H9 (cell line): ENCODE measurements at regions not wholly inside any gene's neighbourhood (a gene's known extent, or its start where the extent isn't known, plus 50 kb on each side); places are given as distances from the start of the nearest gene placed in this dataset.

ENCODE experiments used
- DNase-seq: peaks from one replicate; pipeline ENCODE4 v3.0.0-alpha.2; 2017
- H2AFZ ChIP-seq: one replicate; pipeline ENCODE4 v1.6.1; 2013; ENCODE audit warnings: mild to moderate bottlenecking, low read length, control low read depth, moderate library complexity
- H2AK5ac ChIP-seq: 2 replicates; pipeline ENCODE4 v1.6.1; 2013; ENCODE audit warnings: low read length, control low read depth, mixed read lengths; ENCODE audit not compliant: insufficient read length
- H2BK120ac ChIP-seq: one replicate; pipeline ENCODE4 v1.6.1; 2013; ENCODE audit warnings: low read depth, mild to moderate bottlenecking, low read length, control low read depth, inconsistent platforms; ENCODE audit not compliant: poor library complexity, severe bottlenecking
- H2BK12ac ChIP-seq: 2 replicates; pipeline ENCODE4 v1.6.1; 2013; ENCODE audit warnings: low read length, control low read depth, mixed read lengths, low read depth; ENCODE audit not compliant: insufficient read length
- H2BK15ac ChIP-seq: 2 replicates; pipeline ENCODE4 v1.6.1; 2013; ENCODE audit warnings: low read depth, low read length, control low read depth
- H2BK20ac ChIP-seq: one replicate; pipeline ENCODE4 v1.6.1; 2013; ENCODE audit warnings: low read depth, mild to moderate bottlenecking, low read length, control low read depth, inconsistent platforms; ENCODE audit not compliant: poor library complexity, severe bottlenecking
- H2BK5ac ChIP-seq: 2 replicates; pipeline ENCODE4 v1.6.1; 2013; ENCODE audit warnings: low read length, control low read depth, mixed read lengths; ENCODE audit not compliant: insufficient read length
- H3K14ac ChIP-seq: 2 replicates; pipeline ENCODE4 v1.6.1; 2013; ENCODE audit warnings: low read length, control low read depth; ENCODE audit not compliant: insufficient read depth
- H3K18ac ChIP-seq: 2 replicates; pipeline ENCODE4 v1.6.1; 2013; ENCODE audit warnings: low read depth, mild to moderate bottlenecking, mixed read lengths, low read length, control low read depth; ENCODE audit not compliant: insufficient read length
- H3K23ac ChIP-seq: 2 replicates; pipeline ENCODE4 v1.6.1; 2013; ENCODE audit warnings: low read length, control low read depth, mixed read lengths, low read depth; ENCODE audit not compliant: insufficient read length
- H3K23me2 ChIP-seq: 2 replicates; pipeline ENCODE4 v1.6.1; 2013; ENCODE audit warnings: low read depth, mild to moderate bottlenecking, mixed read lengths, low read length, control low read depth; ENCODE audit not compliant: insufficient read length, poor library complexity, severe bottlenecking
- H3K27ac ChIP-seq: 2 replicates; pipeline ENCODE4 v1.5.1; 2013; ENCODE audit warnings: low read length, control low read depth, mixed read lengths, low read depth; ENCODE audit not compliant: insufficient read length
- H3K27me3 ChIP-seq: 2 replicates; pipeline ENCODE4 v1.6.1; 2013; ENCODE audit warnings: low read length, control low read depth, inconsistent platforms; ENCODE audit not compliant: insufficient read depth
- H3K4ac ChIP-seq: 2 replicates; pipeline ENCODE4 v1.6.1; 2013; ENCODE audit warnings: low read depth, mild to moderate bottlenecking, control low read depth, inconsistent platforms, low read length, moderate library complexity
- H3K4me1 ChIP-seq: 2 replicates; pipeline ENCODE4 v1.6.1; 2013; ENCODE audit warnings: low read length, control low read depth, inconsistent platforms; ENCODE audit not compliant: insufficient read depth
- H3K4me2 ChIP-seq: 2 replicates; pipeline ENCODE4 v1.6.1; 2013; ENCODE audit warnings: low read length, control low read depth, mixed read lengths; ENCODE audit not compliant: insufficient read length, insufficient read depth
- H3K56ac ChIP-seq: 2 replicates; pipeline ENCODE4 v1.6.1; 2013; ENCODE audit warnings: low read depth, mild to moderate bottlenecking, mixed read lengths, low read length, control low read depth; ENCODE audit not compliant: insufficient read length
- H3K79me1 ChIP-seq: 2 replicates; pipeline ENCODE4 v1.6.1; 2013; ENCODE audit warnings: low read depth, mild to moderate bottlenecking, moderate library complexity, low read length, control low read depth, inconsistent platforms; ENCODE audit not compliant: insufficient read depth, poor library complexity, severe bottlenecking
- H3K79me2 ChIP-seq: 2 replicates; pipeline ENCODE4 v1.6.1; 2013; ENCODE audit warnings: low read length, control low read depth, inconsistent platforms; ENCODE audit not compliant: insufficient read depth
- H3K9ac ChIP-seq: 2 replicates; pipeline ENCODE4 v1.6.1; 2013; ENCODE audit warnings: low read length, control low read depth, mixed read lengths; ENCODE audit not compliant: insufficient read length; ENCODE audit errors: extremely low read depth
- H3K9me3 ChIP-seq: one replicate; pipeline ENCODE4 v1.6.1; 2013; ENCODE audit warnings: low read depth, low read length, inconsistent platforms; ENCODE audit not compliant: control insufficient read depth
- H3T11ph ChIP-seq: one replicate; pipeline ENCODE4 v1.6.1; 2013; ENCODE audit warnings: mild to moderate bottlenecking, low read length, control low read depth, inconsistent platforms
- H4K20me1 ChIP-seq: one replicate; pipeline ENCODE4 v1.6.1; 2013; ENCODE audit not compliant: control insufficient read depth, insufficient read length, insufficient read depth
- H4K5ac ChIP-seq: 2 replicates; pipeline ENCODE4 v1.6.1; 2013; ENCODE audit warnings: low read depth, mild to moderate bottlenecking, mixed read lengths, low read length, control low read depth; ENCODE audit not compliant: insufficient read length
- H4K8ac ChIP-seq: replicated peaks from 2 replicates; pipeline ENCODE4 v1.6.1; 2013; ENCODE audit warnings: low read length, control low read depth, mixed read lengths, low read depth; ENCODE audit not compliant: insufficient read length
- H4K91ac ChIP-seq: 2 replicates; pipeline ENCODE4 v1.6.1; 2013; ENCODE audit warnings: low read depth, mild to moderate bottlenecking, moderate library complexity, mixed read lengths, low read length, control low read depth; ENCODE audit not compliant: insufficient read length
- H3K27ac Mint-ChIP-seq, 3 experiments: 2 replicates in 2 of 3; 3 replicates in 1 of 3; pipeline ENCODE4 v1.8.0; 2020 to 2021; ENCODE audit warnings: mixed read lengths in 3 of 3, mild to moderate bottlenecking in 1 of 3, moderate library complexity in 1 of 3
- H3K27me3 Mint-ChIP-seq: 2 replicates; pipeline ENCODE4 v1.8.0; 2021; ENCODE audit warnings: low read depth, mild to moderate bottlenecking, moderate library complexity, mixed read lengths
- H3K36me3 Mint-ChIP-seq, 3 experiments: 2 replicates in 2 of 3; 3 replicates in 1 of 3; pipeline ENCODE4 v1.8.0; 2020 to 2021; ENCODE audit warnings: low read depth in 3 of 3, mixed read lengths in 3 of 3; ENCODE audit not compliant: insufficient read depth in 1 of 3
- H3K4me1 Mint-ChIP-seq, 2 experiments: 2 replicates each; pipeline ENCODE4 v1.8.0; 2020; ENCODE audit warnings: mixed read lengths in 2 of 2
- H3K4me3 Mint-ChIP-seq, 2 experiments: 2 replicates in 1 of 2; 3 replicates in 1 of 2; pipeline ENCODE4 v1.8.0; 2020 to 2021; ENCODE audit warnings: mild to moderate bottlenecking in 2 of 2, mixed read lengths in 2 of 2, moderate library complexity in 1 of 2
- H3K9me3 Mint-ChIP-seq, 2 experiments: 2 replicates in 1 of 2; 3 replicates in 1 of 2; pipeline ENCODE4 v1.8.0; 2020; ENCODE audit warnings: mild to moderate bottlenecking in 2 of 2, mixed read lengths in 2 of 2, moderate library complexity in 1 of 2
- WGBS: extraction: QIAGEN DNeasy Blood & Tissue Kit; methylation state at CpG from one replicate; pipeline ENCODE4 v1.1.7; 2013; ENCODE audit warnings: missing lambda C conversion rate, low lambda C conversion rate, mixed read lengths; ENCODE audit not compliant: insufficient read length; ENCODE audit errors: extremely low coverage; 5-methylcytosine and 5-hydroxymethylcytosine counted together
- TF ChIP-seq, protein P1 (sequence below): fragments of 200-600 bp; sonication (generic); conservative IDR thresholded peaks from 3 replicates; pipeline ENCODE4 v1.8.0; 2021; ENCODE audit warnings: antibody characterized with exemption, mild to moderate bottlenecking

DNA sequence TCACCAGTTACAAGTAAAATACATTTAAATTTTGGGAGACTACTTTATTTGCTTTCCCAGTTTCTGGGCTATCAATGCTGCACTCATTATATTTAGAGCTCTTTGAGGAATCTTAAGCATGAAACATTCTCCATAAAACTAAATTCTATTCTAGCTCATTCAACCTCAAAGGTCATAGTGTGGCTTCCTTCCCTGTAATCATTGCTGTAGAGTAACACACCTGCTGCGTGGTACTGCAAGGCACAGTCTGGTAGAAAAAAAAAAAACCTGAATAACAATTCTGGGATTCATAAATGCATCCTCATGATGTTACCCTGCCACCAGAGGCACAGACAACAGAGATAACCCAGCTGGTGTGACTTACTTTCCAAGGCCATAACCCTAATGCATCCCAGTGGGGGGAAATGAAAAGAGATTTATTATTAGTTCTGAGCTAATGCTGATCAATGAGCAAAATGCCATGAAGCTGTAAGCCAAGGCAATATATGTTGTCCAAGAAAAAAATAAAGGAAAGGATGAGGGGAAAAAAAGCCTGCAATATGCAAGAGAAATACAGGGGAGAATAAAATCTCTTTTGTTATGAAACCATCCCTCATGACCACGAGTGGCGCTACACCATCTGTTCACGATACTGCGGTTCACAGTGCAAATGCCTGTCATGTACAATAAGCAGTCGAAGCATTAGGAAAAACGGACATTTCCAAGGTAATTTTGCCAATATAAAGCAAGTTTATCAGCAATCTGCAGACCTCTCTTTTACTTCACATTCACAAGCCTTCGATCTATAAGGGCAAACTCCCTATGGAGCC lies 1481.6 kb upstream of the PIK3C3 start:
- Histone ChIP-seq H3K23me2 (no peaks in the 10 kb centered on the region), H4K5ac (no peak overlapping the region), H3K56ac (no peak overlapping the region), H3K27ac (no peak overlapping the region), H2AK5ac (no peak overlapping the region), H2BK5ac (no peak overlapping the region), H3K18ac (no peak overlapping the region), H3K4ac (no peak overlapping the region), H3K23ac (no peak overlapping the region), H2BK15ac (no peak overlapping the region), H3K4me2 (no peak overlapping the region), H3K79me1 (no peaks in the 10 kb centered on the region), H3K14ac (no peak overlapping the region), H4K20me1 (no peaks in the 10 kb centered on the region), H3K9ac (no peak overlapping the region), H3K4me1 (no peaks in the 10 kb centered on the region), H3K9me3 (no peaks in the 10 kb centered on the region), H3K79me2 (no peaks in the 10 kb centered on the region), H3K27me3 (no peaks in the 10 kb centered on the region), H2BK120ac (no peak overlapping the region), H3T11ph (no peak overlapping the region), H4K8ac (no peak overlapping the region), H2AFZ (no peak overlapping the region), H2BK20ac (no peak overlapping the region), H4K91ac (no peak overlapping the region), H2BK12ac (no peak overlapping the region)
- H3K27ac Mint-ChIP-seq, result no peak overlapping the region
- no peaks in the 10 kb centered on the region for H3K4me1 Mint-ChIP-seq
- no CpG with 5 or more reads among the region's 8 CpGs for WGBS
- TF ChIP-seq, protein P1, sequence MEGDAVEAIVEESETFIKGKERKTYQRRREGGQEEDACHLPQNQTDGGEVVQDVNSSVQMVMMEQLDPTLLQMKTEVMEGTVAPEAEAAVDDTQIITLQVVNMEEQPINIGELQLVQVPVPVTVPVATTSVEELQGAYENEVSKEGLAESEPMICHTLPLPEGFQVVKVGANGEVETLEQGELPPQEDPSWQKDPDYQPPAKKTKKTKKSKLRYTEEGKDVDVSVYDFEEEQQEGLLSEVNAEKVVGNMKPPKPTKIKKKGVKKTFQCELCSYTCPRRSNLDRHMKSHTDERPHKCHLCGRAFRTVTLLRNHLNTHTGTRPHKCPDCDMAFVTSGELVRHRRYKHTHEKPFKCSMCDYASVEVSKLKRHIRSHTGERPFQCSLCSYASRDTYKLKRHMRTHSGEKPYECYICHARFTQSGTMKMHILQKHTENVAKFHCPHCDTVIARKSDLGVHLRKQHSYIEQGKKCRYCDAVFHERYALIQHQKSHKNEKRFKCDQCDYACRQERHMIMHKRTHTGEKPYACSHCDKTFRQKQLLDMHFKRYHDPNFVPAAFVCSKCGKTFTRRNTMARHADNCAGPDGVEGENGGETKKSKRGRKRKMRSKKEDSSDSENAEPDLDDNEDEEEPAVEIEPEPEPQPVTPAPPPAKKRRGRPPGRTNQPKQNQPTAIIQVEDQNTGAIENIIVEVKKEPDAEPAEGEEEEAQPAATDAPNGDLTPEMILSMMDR, result peak; percentile 26; the same call in 1 of the 3 replicates
- no peak for DNase-seq
- no peaks in the 10 kb centered on the region for H3K36me3 Mint-ChIP-seq
- H3K4me3 Mint-ChIP-seq, result no peak overlapping the region
- H3K9me3 Mint-ChIP-seq, result no peaks in the 10 kb centered on the region
- H3K27me3 Mint-ChIP-seq, result no peaks in the 10 kb centered on the region
